Lower leg skin (tissue), 4 donors: ENCODE measurements at regions not wholly inside any gene's neighbourhood (a gene's known extent, or its start where the extent isn't known, plus 50 kb on each side); places are given as distances from the start of the nearest gene placed in this dataset.

Experiments used
- DNase-seq, 2 donors: peaks; one replicate each; pipeline ENCODE4 v3.0.0-alpha.2; 2019; ENCODE audit warnings: low spot score in 2 of 2
- H3K4me3 ChIP-seq: fragments of 200-600 bp; sonication (generic); 2 replicates; pipeline ENCODE4 v1.5.1; 2017; ENCODE audit warnings: mild to moderate bottlenecking, low read depth; ENCODE audit not compliant: poor library complexity, severe bottlenecking
- POLR2A ChIP-seq, 2 donors: fragments of 450-650 bp; IDR thresholded peaks; one replicate each; pipeline ENCODE4 v1.6.1; 2016 to 2017; ENCODE audit warnings: antibody characterized with exemption in 2 of 2, mild to moderate bottlenecking in 1 of 2, moderate library complexity in 1 of 2
- WGBS, 2 donors: methylation state at CpG; one replicate each; pipeline ENCODE4 v1.1.5; 2018; 5-methylcytosine and 5-hydroxymethylcytosine counted together
- intact Hi-C: fragments of 100-400 bp; cut with DNase I; formaldehyde crosslinking; loops from one replicate; pipeline ENCODE4 v1.15.0; 2023; ENCODE audit warnings: low total_unique reads
- TF ChIP-seq, protein P1 (sequence below), 3 donors: fragments of 450-650 bp; IDR thresholded peaks; one replicate each; pipeline ENCODE4 v1.5.1; 2016; ENCODE audit warnings: antibody characterized with exemption in 3 of 3, mild to moderate bottlenecking in 3 of 3, moderate library complexity in 2 of 3

DNA sequence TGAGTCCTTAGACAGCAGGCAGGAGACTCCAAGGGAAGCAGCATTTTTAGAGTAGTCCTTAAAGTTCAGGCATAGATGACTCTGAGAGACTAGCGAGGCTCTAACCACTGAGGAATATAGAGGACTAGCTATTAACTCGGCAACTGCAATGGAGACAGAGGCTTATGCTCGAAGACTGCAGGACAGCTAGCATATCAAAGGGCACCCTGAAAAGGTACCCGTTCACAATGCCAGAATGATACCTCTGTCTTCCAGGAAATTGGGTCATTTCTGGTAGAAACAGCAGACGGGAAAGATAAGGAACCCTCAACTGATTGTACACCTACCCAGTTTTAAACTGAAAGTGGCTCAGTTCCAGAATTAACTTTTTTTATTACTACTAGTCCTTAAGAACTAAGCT, 1204.0 kb upstream of the ZEB2 start:
- WGBS, 2 donors, result 76 to 78% methylated on average over 5 of the region's 5 CpGs
- H3K4me3 ChIP-seq, result no peak overlapping the region
- intact Hi-C loops, result no loop called here
- no peak for DNase-seq
- TF ChIP-seq, protein P1, sequence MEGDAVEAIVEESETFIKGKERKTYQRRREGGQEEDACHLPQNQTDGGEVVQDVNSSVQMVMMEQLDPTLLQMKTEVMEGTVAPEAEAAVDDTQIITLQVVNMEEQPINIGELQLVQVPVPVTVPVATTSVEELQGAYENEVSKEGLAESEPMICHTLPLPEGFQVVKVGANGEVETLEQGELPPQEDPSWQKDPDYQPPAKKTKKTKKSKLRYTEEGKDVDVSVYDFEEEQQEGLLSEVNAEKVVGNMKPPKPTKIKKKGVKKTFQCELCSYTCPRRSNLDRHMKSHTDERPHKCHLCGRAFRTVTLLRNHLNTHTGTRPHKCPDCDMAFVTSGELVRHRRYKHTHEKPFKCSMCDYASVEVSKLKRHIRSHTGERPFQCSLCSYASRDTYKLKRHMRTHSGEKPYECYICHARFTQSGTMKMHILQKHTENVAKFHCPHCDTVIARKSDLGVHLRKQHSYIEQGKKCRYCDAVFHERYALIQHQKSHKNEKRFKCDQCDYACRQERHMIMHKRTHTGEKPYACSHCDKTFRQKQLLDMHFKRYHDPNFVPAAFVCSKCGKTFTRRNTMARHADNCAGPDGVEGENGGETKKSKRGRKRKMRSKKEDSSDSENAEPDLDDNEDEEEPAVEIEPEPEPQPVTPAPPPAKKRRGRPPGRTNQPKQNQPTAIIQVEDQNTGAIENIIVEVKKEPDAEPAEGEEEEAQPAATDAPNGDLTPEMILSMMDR (IDR thresholded peaks at IDR 0.05), result no peak
- no peak for TF ChIP-seq POLR2A (IDR thresholded peaks at IDR 0.05)

DNA sequence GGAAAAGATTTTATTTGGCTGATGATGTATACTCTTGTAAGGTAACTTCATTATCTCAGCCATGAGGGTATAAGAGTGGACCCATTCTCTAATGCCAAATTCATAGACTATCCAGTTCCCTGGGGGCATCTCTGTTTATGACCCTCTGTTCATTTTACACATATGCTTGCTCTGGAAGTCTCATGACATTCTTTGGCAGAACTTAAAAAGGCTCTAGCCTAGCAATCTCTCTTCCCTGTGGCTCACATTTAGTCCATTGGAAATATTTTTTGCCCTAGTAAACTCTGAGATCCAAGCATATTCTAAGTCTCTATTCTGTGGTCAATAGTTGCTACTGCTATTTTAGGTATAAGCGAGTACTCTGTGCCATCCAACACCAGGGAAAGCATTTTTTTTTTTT, 1201.8 kb upstream of the ZEB2 start:
- DNase-seq, result no peak
- intact Hi-C loops, result no loop called here
- no peak for TF ChIP-seq POLR2A (IDR thresholded peaks at IDR 0.05)
- TF ChIP-seq, protein P1 (IDR thresholded peaks at IDR 0.05), result no peak
- H3K4me3 ChIP-seq, result no peak overlapping the region
- 90 to 91% methylated on average over 1 of the region's 1 CpG for WGBS, 2 donors

DNA sequence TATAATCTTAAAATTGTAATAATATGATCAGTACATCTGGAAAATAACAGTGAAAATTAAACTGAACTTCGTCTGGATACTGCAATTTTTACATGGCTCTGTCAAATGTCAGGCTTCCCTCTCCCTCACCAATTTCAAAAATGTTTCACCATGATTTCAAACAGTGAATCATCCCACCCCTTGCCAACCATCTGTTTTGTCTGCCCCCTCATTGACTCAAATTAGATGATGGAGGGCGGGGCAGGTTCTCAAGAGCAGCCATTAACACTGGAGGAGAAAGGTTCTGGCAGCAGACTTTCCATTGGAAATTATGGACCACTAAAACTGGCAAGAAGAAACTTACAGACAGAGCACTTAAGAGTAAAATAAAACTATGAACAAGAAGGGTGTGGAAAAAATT, 1195.7 kb upstream of the ZEB2 start:
- 64 to 69% methylated on average over 2 of the region's 2 CpGs for WGBS, 2 donors
- intact Hi-C loops, result no loop called here

DNA sequence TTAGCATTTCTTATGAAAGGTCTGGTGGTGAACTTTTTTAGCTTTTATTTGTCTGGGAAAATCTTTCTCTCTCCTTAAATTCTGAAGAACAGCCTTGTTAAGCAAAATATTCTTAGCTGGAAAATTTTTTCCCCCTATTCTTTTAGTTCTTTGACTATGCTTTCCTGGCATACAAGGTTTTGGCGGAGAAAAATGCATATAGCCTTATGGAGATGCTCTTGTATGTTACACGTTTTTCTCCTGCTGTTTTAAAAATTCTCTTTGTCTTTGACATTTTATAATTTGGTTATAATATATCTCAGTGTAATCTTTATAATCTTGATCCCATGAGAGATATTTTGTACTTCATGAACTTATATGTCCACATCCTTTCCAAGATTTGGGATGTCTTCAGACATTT, 1190.4 kb upstream of the ZEB2 start:
- intact Hi-C loops, result no loop called here
- WGBS, 2 donors, result 87 to 89% methylated on average over 2 of the region's 2 CpGs
- TF ChIP-seq POLR2A (IDR thresholded peaks at IDR 0.05), result no peak
- TF ChIP-seq, protein P1 (IDR thresholded peaks at IDR 0.05), result no peak
- DNase-seq, result no peak
- H3K4me3 ChIP-seq, result no peak overlapping the region

More for the DNA sequence above, 1195.7 kb upstream of the ZEB2 start:
- H3K4me3 ChIP-seq, result no peak overlapping the region
- peak in 1 of 2 donors; percentile 16 for DNase-seq
- TF ChIP-seq, protein P1 (IDR thresholded peaks at IDR 0.05), result no peak
- TF ChIP-seq POLR2A (IDR thresholded peaks at IDR 0.05), result no peak

DNA sequence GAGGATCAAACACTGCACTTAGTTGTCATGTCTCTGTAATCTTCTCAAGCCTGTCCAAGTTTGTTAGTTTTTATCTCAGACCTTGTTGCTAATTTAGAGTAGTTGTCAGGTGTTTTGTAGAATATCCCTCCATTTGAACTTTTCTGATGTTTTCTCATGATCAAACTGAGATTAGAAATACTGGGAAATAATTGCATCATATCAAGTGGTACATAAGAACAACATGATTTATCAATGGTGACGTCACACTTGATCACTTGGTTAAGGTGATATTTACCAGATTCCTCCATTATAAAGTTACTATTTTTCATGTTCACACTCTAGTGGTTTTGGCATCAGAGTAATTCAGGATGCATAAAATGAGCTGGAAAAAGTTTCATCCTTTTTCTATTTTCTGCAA, 1182.4 kb upstream of the ZEB2 start:
- 83 to 86% methylated on average over 1 of the region's 1 CpG for WGBS, 2 donors
- TF ChIP-seq, protein P1 (IDR thresholded peaks at IDR 0.05), result no peak
- TF ChIP-seq POLR2A (IDR thresholded peaks at IDR 0.05), result no peak
- H3K4me3 ChIP-seq, result no peak overlapping the region
- intact Hi-C loops, result no loop called here
- DNase-seq, result no peak

DNA sequence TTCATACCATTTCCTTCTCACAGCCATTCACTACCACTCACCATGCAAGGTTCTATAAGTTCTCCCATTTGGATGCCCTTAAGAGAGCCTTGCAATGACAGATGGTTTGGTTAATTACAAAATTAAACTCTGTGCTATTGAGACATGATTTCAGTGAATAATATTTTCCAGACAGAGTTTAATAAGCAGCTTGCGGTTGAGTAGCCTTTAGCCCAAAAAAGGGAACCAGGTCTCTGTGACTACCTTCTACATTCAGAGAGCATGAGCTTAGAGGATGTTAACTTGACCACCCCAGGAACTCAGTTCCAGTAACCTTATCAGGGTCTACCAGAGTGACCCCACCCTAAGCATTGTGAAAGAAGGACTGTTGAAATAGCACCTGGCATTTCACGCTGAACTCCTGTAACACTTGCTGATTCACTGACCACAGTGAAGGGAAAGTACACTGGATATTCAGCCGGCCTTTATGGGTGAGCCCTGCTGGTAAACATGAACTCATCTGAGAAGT, 1173.1 kb upstream of the ZEB2 start:
- TF ChIP-seq, protein P1 (IDR thresholded peaks at IDR 0.05), result no peak
- WGBS, 2 donors, result 77 to 82% methylated on average over 3 of the region's 3 CpGs
- intact Hi-C loops, result no loop called here
- DNase-seq, result no peak
- H3K4me3 ChIP-seq, result no peak overlapping the region
